Mesenchymal stem cell (in vitro differentiated cells and primary cell): ENCODE measurements at regions not wholly inside any gene's neighbourhood (a gene's known extent, or its start where the extent isn't known, plus 50 kb on each side); places are given as distances from the start of the nearest gene placed in this dataset.

ENCODE experiments used
- DNase-seq: peaks from one replicate; pipeline ENCODE4 v3.0.0-alpha.2; 2013
- H2AFZ ChIP-seq: one replicate; pipeline ENCODE4 v1.6.1; 2013; ENCODE audit warnings: low read depth, mild to moderate bottlenecking, control low read depth, inconsistent platforms, low read length, moderate library complexity
- H2AK5ac ChIP-seq: 2 replicates; pipeline ENCODE4 v1.6.1; 2013; ENCODE audit warnings: low read length, moderate library complexity, mild to moderate bottlenecking, inconsistent platforms; ENCODE audit not compliant: severe bottlenecking
- H2BK120ac ChIP-seq: one replicate; pipeline ENCODE4 v1.6.1; 2013; ENCODE audit warnings: low read depth, mild to moderate bottlenecking, inconsistent platforms, low read length, moderate library complexity
- H2BK12ac ChIP-seq, 2 experiments: one replicate each; pipeline ENCODE4 v1.6.1; 2013; ENCODE audit warnings: inconsistent platforms in 2 of 2, low read length in 2 of 2, mild to moderate bottlenecking in 2 of 2, moderate library complexity in 2 of 2, control low read depth in 1 of 2
- H2BK15ac ChIP-seq: one replicate; pipeline ENCODE4 v1.6.1; 2013; ENCODE audit warnings: mild to moderate bottlenecking, low read depth, inconsistent platforms; ENCODE audit not compliant: poor library complexity, severe bottlenecking
- H2BK5ac ChIP-seq: 2 replicates; pipeline ENCODE4 v1.6.1; 2013; ENCODE audit warnings: low read depth, mild to moderate bottlenecking, low read length, control low read depth, inconsistent platforms; ENCODE audit not compliant: poor library complexity, severe bottlenecking
- H3K14ac ChIP-seq, 2 experiments: one replicate each; pipeline ENCODE4 v1.6.1; 2013; ENCODE audit warnings: inconsistent platforms in 2 of 2, low read length in 2 of 2, control low read depth in 1 of 2, mild to moderate bottlenecking in 1 of 2, moderate library complexity in 1 of 2
- H3K18ac ChIP-seq, 2 experiments: one replicate each; pipeline ENCODE4 v1.6.1; 2013; ENCODE audit warnings: inconsistent platforms in 2 of 2, low read length in 2 of 2, control low read depth in 1 of 2, low read depth in 1 of 2, mild to moderate bottlenecking in 1 of 2
- H3K23ac ChIP-seq, 2 experiments: one replicate each; pipeline ENCODE4 v1.6.1; 2013; ENCODE audit warnings: inconsistent platforms in 2 of 2, low read length in 2 of 2, mild to moderate bottlenecking in 2 of 2, moderate library complexity in 2 of 2, control low read depth in 1 of 2
- H3K27ac ChIP-seq: 2 replicates; pipeline ENCODE4 v1.5.1; 2013; ENCODE audit warnings: mild to moderate bottlenecking, moderate library complexity, low read length, control low read depth, inconsistent platforms; ENCODE audit not compliant: poor library complexity, severe bottlenecking
- H3K27me3 ChIP-seq, 2 experiments: 2 replicates each; pipeline versions ENCODE4 v1.6.1 to v1.7.0; 2013; ENCODE audit warnings: low read length in 2 of 2, mild to moderate bottlenecking in 2 of 2, moderate library complexity in 2 of 2, control low read depth in 1 of 2, inconsistent platforms in 1 of 2; ENCODE audit not compliant: control insufficient read depth in 1 of 2, insufficient read depth in 1 of 2
- H3K36me3 ChIP-seq, 2 experiments: 2 replicates each; pipeline versions ENCODE4 v1.6.1 to v1.7.0; 2013; ENCODE audit warnings: low read length in 2 of 2, control low read depth in 1 of 2, inconsistent platforms in 1 of 2, low read depth in 1 of 2, mild to moderate bottlenecking in 1 of 2; ENCODE audit not compliant: insufficient read depth in 2 of 2, control insufficient read depth in 1 of 2
- H3K4ac ChIP-seq, 2 experiments: one replicate each; pipeline ENCODE4 v1.6.1; 2013; ENCODE audit warnings: inconsistent platforms in 2 of 2, low read length in 2 of 2, mild to moderate bottlenecking in 2 of 2, moderate library complexity in 2 of 2, control low read depth in 1 of 2, low read depth in 1 of 2
- H3K4me1 ChIP-seq: 2 replicates; pipeline ENCODE4 v1.6.1; 2013; ENCODE audit warnings: low read depth, low read length, control low read depth; ENCODE audit not compliant: control insufficient read depth, insufficient read depth
- H3K4me2 ChIP-seq: 2 replicates; pipeline ENCODE4 v1.6.1; 2013; ENCODE audit warnings: low read length, mild to moderate bottlenecking, inconsistent platforms; ENCODE audit not compliant: poor library complexity, severe bottlenecking
- H3K4me3 ChIP-seq, 2 experiments: 2 replicates each; pipeline versions ENCODE4 v1.5.1 to v1.7.0; 2013; ENCODE audit warnings: low read length in 2 of 2, mild to moderate bottlenecking in 2 of 2, control low read depth in 1 of 2, low read depth in 1 of 2; ENCODE audit not compliant: insufficient read depth in 1 of 2
- H3K79me1 ChIP-seq: replicated peaks from 2 replicates; pipeline ENCODE4 v1.6.1; 2013; ENCODE audit warnings: mild to moderate bottlenecking, control low read depth, low read length, inconsistent platforms; ENCODE audit not compliant: poor library complexity, severe bottlenecking
- H3K9ac ChIP-seq: 2 replicates; pipeline ENCODE4 v1.7.0; 2013; ENCODE audit warnings: mild to moderate bottlenecking, low read length, moderate library complexity
- H3K9me3 ChIP-seq: 2 replicates; pipeline ENCODE4 v1.7.0; 2013; ENCODE audit warnings: mild to moderate bottlenecking, low read length; ENCODE audit not compliant: control insufficient read depth
- H4K8ac ChIP-seq: one replicate; pipeline ENCODE4 v1.6.1; 2013; ENCODE audit warnings: inconsistent platforms, mild to moderate bottlenecking, low read length, moderate library complexity
- H4K91ac ChIP-seq: one replicate; pipeline ENCODE4 v1.6.1; 2013; ENCODE audit warnings: mild to moderate bottlenecking, low read length, inconsistent platforms
- WGBS: methylation state at CpG from one replicate; pipeline ENCODE4 v1.1.7; 2013; ENCODE audit warnings: mixed read lengths; 5-methylcytosine and 5-hydroxymethylcytosine counted together

DNA sequence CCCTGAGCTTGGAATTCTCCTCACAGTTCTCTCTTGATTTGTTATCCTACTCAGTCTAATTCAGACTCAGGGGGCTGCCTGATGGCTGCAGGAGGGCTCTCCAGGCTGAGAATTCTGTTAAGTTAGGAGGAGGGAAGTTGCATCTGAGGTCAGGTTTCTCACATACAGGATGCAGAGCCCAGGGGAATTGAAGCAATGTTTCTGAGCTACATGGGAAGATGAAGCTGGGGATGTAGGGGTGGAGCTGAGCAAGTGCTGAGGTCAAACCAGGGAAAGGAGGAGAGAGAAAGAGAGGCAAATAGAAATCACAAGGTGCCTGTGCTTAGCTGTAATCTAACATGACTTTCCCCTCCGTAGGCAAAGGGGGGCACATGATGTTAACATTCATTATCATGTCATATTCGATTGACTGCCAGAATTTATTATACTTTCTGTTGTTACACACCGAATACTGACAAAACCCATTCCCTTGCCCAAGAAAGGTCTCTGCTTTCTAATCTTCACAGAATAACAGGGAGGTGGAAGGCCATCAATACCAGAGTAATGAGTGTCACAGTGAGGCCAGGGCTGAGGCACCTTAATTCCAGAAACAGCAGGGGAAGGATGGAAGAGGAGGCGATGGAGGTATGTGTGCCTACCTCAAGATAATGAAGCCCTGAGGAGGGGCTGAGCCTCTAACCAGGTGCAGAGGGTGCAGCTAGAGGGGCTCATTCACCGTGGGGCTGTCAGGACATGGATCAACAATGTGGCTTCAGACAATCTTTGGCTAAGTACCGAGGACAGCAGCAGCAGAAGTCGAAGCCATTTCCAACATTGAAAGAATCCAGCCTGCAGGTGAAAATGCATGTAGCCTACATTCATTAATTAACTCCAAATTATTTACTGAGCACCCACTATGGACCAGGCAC lies 205.4 kb upstream of the SNX19 start:
- H3K79me1 ChIP-seq = no peaks in the 10 kb centered on the region
- no peak overlapping the region for H3K4ac ChIP-seq
- no peak overlapping the region for H2AFZ ChIP-seq
- H3K4me1 ChIP-seq = no peaks in the 10 kb centered on the region
- H3K27ac ChIP-seq = no peak overlapping the region
- H3K9me3 ChIP-seq = no peaks in the 10 kb centered on the region
- no peak overlapping the region for H2AK5ac ChIP-seq
- H3K9ac ChIP-seq = no peak overlapping the region
- no peaks in the 10 kb centered on the region for H3K27me3 ChIP-seq
- H3K36me3 ChIP-seq = no peaks in the 10 kb centered on the region
- H3K23ac ChIP-seq = no peak overlapping the region
- DNase-seq = no peak
- no peak overlapping the region for H3K18ac ChIP-seq
- no peak overlapping the region for H2BK120ac ChIP-seq
- no peak overlapping the region for H3K14ac ChIP-seq
- WGBS = 76% methylated on average over 6 of the region's 7 CpGs
- H4K8ac ChIP-seq = no peak overlapping the region
- no peak overlapping the region for H3K4me2 ChIP-seq
- no peak overlapping the region for H4K91ac ChIP-seq
- no peak overlapping the region for H2BK12ac ChIP-seq
- H2BK15ac ChIP-seq = no peak overlapping the region
- H3K4me3 ChIP-seq = no peak overlapping the region
- H2BK5ac ChIP-seq = no peak overlapping the region

DNA sequence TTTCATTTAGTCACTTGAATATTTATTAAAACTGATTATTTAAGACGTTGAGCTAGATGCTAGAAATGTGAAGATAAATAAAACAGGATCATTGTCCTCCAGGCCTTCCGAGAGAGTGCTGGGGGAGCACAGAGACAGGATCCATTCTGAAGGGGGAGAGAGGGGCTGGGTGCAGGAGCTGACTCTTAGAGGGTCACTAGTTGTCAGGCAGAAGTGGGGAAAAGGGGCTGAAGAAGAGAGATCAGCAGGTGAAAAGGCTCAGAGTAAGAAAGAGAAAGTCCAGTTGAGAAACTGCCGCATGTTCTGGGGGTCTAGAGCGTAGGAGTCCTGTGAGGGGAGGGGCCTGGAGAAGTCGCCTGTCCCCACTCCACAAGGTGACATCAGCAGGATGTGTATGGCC lies 206.2 kb upstream of the SNX19 start:
- WGBS = 81% methylated on average over 5 of the region's 5 CpGs
- Histone ChIP-seq H2BK12ac (no peak overlapping the region), H3K4me1 (no peaks in the 10 kb centered on the region), H3K4ac (no peak overlapping the region), H2BK5ac (no peak overlapping the region), H4K8ac (no peak overlapping the region), H3K9me3 (peaks cover 7% of the 10 kb centered on the region), H3K23ac (no peak overlapping the region), H3K18ac (no peak overlapping the region), H3K27ac (no peak overlapping the region), H2AK5ac (no peak overlapping the region), H2BK120ac (no peak overlapping the region), H3K36me3 (no peaks in the 10 kb centered on the region), H3K4me3 (no peak overlapping the region), H3K14ac (no peak overlapping the region), H2AFZ (no peak overlapping the region), H3K9ac (no peak overlapping the region), H3K79me1 (no peaks in the 10 kb centered on the region), H3K27me3 (no peaks in the 10 kb centered on the region), H2BK15ac (no peak overlapping the region), H4K91ac (no peak overlapping the region), H3K4me2 (no peak overlapping the region)
- DNase-seq = no peak

DNA sequence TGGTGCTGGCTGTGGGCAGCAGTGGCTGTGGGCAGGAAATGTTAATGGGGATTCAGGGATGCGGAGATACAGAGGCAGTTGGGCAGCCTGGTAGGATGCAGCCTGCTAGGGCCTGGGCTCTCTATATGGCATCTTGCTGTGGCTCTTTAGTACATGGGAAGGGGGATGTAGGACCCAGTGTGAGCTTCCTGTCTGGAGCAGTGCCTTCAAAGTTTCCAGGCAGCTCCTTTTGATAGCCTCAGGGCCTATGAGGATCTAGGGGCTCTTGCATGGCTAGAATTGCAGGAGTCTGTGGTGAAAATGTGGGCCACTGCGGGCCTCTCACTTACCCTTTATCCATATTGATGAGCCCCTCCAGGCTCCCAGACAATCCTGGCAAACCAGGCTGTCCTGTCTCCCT lies 213.2 kb upstream of the SNX19 start:
- Histone ChIP-seq H3K18ac (no peak overlapping the region), H3K27me3 (peaks cover 0 to 3% of the 10 kb centered on the region in 2 experiments), H2BK12ac (no peak overlapping the region), H3K27ac (no peak overlapping the region), H3K4me3 (no peak overlapping the region), H4K91ac (no peak overlapping the region), H2AK5ac (no peak overlapping the region), H2BK120ac (no peak overlapping the region), H3K36me3 (no peaks in the 10 kb centered on the region), H3K4me1 (no peaks in the 10 kb centered on the region), H3K4me2 (no peak overlapping the region), H3K79me1 (no peaks in the 10 kb centered on the region), H3K4ac (no peak overlapping the region), H3K9ac (no peak overlapping the region), H4K8ac (no peak overlapping the region), H2AFZ (no peak overlapping the region), H3K14ac (no peak overlapping the region), H2BK5ac (no peak overlapping the region), H2BK15ac (no peak overlapping the region), H3K9me3 (peaks cover 28% of the 10 kb centered on the region), H3K23ac (no peak overlapping the region)
- no peak for DNase-seq
- 67% methylated on average over 2 of the region's 2 CpGs for WGBS

DNA sequence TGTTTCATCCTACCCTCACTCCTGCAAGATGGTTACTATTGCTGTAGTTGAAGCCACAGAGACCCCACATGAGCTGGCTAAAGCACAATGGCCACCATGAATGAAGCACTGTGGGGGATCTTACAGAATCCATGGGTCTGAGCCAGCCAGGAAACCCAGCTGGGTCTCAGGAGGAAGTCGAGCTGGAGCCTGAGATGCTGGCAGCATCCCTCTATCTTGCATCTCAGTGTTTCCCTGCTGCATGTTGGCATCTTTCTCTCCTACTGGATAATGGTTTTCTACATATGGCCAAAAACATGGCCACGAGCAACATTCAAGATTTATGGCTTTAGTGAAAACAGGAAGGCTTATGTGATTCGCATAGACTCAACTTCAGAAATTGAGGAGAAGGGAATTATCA lies 219.3 kb upstream of the SNX19 start:
- Histone ChIP-seq H3K27me3 (peaks cover 0 to 3% of the 10 kb centered on the region in 2 experiments), H2BK5ac (no peak overlapping the region), H3K36me3 (no peaks in the 10 kb centered on the region), H4K8ac (no peak overlapping the region), H3K9me3 (no peaks in the 10 kb centered on the region), H2BK12ac (no peak overlapping the region), H2BK15ac (no peak overlapping the region), H2AFZ (no peak overlapping the region), H3K4me2 (no peak overlapping the region), H2AK5ac (no peak overlapping the region), H3K27ac (no peak overlapping the region), H3K4me1 (no peaks in the 10 kb centered on the region), H3K23ac (no peak overlapping the region), H3K79me1 (no peaks in the 10 kb centered on the region), H2BK120ac (no peak overlapping the region), H4K91ac (no peak overlapping the region), H3K18ac (no peak overlapping the region), H3K4me3 (no peak overlapping the region), H3K4ac (no peak overlapping the region), H3K14ac (no peak overlapping the region), H3K9ac (no peak overlapping the region)
- no peak for DNase-seq
- WGBS = 56% methylated on average over 3 of the region's 3 CpGs
